ENCODE measurements at regions not wholly inside any gene's neighbourhood (a gene's known extent, or its start where the extent isn't known, plus 50 kb on each side); places are given as distances from the start of the nearest gene placed in this dataset.

GRCh38 chr18:56019908-56020307 lies 431.9 kb upstream of the TCF4 start:
- Mint-ChIP-seq H3K27me3 (ENCODE audit: insufficient read depth, unreplicated experiment) (peaks cover 7% of the 10 kb centered on the region), H3K4me1 (ENCODE audit: low read depth, unreplicated experiment) (peaks cover 6% of the 10 kb centered on the region), H3K9me3 (ENCODE audit: unreplicated experiment) (no peaks in the 10 kb centered on the region), H3K27ac (ENCODE audit: unreplicated experiment) (no peak overlapping the region), H3K4me3 (ENCODE audit: unreplicated experiment) (no peak overlapping the region), H3K36me3 (ENCODE audit: insufficient read depth, unreplicated experiment) (no peaks in the 10 kb centered on the region)
- intact Hi-C loops (cut with micrococcal nuclease; ENCODE audit: unreplicated experiment) = no loop called here
- POLR2A ChIA-PET = no interaction called here
- Histone ChIP-seq H3K9me3 (no peaks in the 10 kb centered on the region), H3K4me3 (ENCODE audit: low read depth, low read length) (no peak overlapping the region), H3K36me3 (ENCODE audit: control insufficient read depth, insufficient read depth, low read length) (no peaks in the 10 kb centered on the region), H3K4me1 (no peaks in the 10 kb centered on the region), H3K27me3 (replicated peaks; ENCODE audit: control insufficient read depth, insufficient read depth, low read length) (no peaks in the 10 kb centered on the region)
- no TSS peak for BruUV-seq (replicated peaks)
- no peak for DNase-seq
- CTCF ChIA-PET = no interaction called here
- no peak for TF ChIP-seq CTCF (IDR thresholded peaks at IDR 0.05; ENCODE audit: insufficient read depth in 1 of 2, low read depth in 1 of 2, low read length in 1 of 2, severe bottlenecking in 1 of 2, unreplicated experiment in 1 of 2)

- Histone ChIP-seq H3K9me3 (no peaks in the 10 kb centered on the region), H3K27me3 (replicated peaks; ENCODE audit: control insufficient read depth, insufficient read depth, low read length) (no peaks in the 10 kb centered on the region), H3K4me3 (ENCODE audit: low read depth, low read length) (no peak overlapping the region), H3K4me1 (no peaks in the 10 kb centered on the region), H3K36me3 (ENCODE audit: control insufficient read depth, insufficient read depth, low read length) (no peaks in the 10 kb centered on the region)
- H3K4me1 Mint-ChIP-seq (ENCODE audit: low read depth, unreplicated experiment) = peaks cover 6% of the 10 kb centered on the region
- no peaks in the 10 kb centered on the region for H3K9me3 Mint-ChIP-seq (ENCODE audit: unreplicated experiment)
- BruUV-seq (replicated peaks) = no TSS peak
- H3K4me3 Mint-ChIP-seq (ENCODE audit: unreplicated experiment) = no peak overlapping the region
- DNase-seq = no peak
- ChIA-PET CTCF (no interaction called here), POLR2A (no interaction called here)
- TF ChIP-seq CTCF (IDR thresholded peaks at IDR 0.05; ENCODE audit: insufficient read depth in 1 of 2, low read depth in 1 of 2, low read length in 1 of 2, severe bottlenecking in 1 of 2, unreplicated experiment in 1 of 2) = no peak
- intact Hi-C loops (cut with micrococcal nuclease; ENCODE audit: unreplicated experiment) = no loop called here
- no peaks in the 10 kb centered on the region for H3K36me3 Mint-ChIP-seq (ENCODE audit: insufficient read depth, unreplicated experiment)
- H3K27me3 Mint-ChIP-seq (ENCODE audit: insufficient read depth, unreplicated experiment) = peaks cover 8% of the 10 kb centered on the region
- H3K27ac Mint-ChIP-seq (ENCODE audit: unreplicated experiment) = no peak overlapping the region
These were observed 431.2 kb upstream of the TCF4 start for GRCh38 chr18:56019156-56019555.

GRCh38 chr18:56009411-56009810 lies 421.4 kb upstream of the TCF4 start:
- H3K9me3 Mint-ChIP-seq (ENCODE audit: unreplicated experiment) = no peaks in the 10 kb centered on the region
- no peak for DNase-seq
- intact Hi-C loops (cut with micrococcal nuclease; ENCODE audit: unreplicated experiment) = no loop called here
- no peak overlapping the region for H3K4me3 ChIP-seq (ENCODE audit: low read depth, low read length)
- H3K9me3 ChIP-seq = no peaks in the 10 kb centered on the region
- TF ChIP-seq CTCF (IDR thresholded peaks at IDR 0.05; ENCODE audit: insufficient read depth in 1 of 2, low read depth in 1 of 2, low read length in 1 of 2, severe bottlenecking in 1 of 2, unreplicated experiment in 1 of 2) = no peak
- no peaks in the 10 kb centered on the region for H3K4me1 Mint-ChIP-seq (ENCODE audit: low read depth, unreplicated experiment)
- no peak overlapping the region for H3K27ac Mint-ChIP-seq (ENCODE audit: unreplicated experiment)
- CTCF ChIA-PET = no interaction called here
- H3K36me3 Mint-ChIP-seq (ENCODE audit: insufficient read depth, unreplicated experiment) = no peaks in the 10 kb centered on the region
- no peaks in the 10 kb centered on the region for H3K4me1 ChIP-seq
- POLR2A ChIA-PET = no interaction called here
- no peaks in the 10 kb centered on the region for H3K27me3 ChIP-seq (replicated peaks; ENCODE audit: control insufficient read depth, insufficient read depth, low read length)
- BruUV-seq (replicated peaks) = no TSS peak
- peaks cover 3% of the 10 kb centered on the region for H3K27me3 Mint-ChIP-seq (ENCODE audit: insufficient read depth, unreplicated experiment)
- no peak overlapping the region for H3K4me3 Mint-ChIP-seq (ENCODE audit: unreplicated experiment)
- no peaks in the 10 kb centered on the region for H3K36me3 ChIP-seq (ENCODE audit: control insufficient read depth, insufficient read depth, low read length)

Data from Caco-2 (cell line).